GM12874 (cell line): ENCODE measurements at regions not wholly inside any gene's neighbourhood (a gene's known extent, or its start where the extent isn't known, plus 50 kb on each side); places are given as distances from the start of the nearest gene placed in this dataset.

Source experiments
- CTCF ChIP-seq: IDR thresholded peaks from 2 replicates; pipeline ENCODE4 v1.5.1; 2011; ENCODE audit warnings: low read depth, mild to moderate bottlenecking, control low read depth, low read length, moderate library complexity; ENCODE audit not compliant: insufficient read depth

DNA sequence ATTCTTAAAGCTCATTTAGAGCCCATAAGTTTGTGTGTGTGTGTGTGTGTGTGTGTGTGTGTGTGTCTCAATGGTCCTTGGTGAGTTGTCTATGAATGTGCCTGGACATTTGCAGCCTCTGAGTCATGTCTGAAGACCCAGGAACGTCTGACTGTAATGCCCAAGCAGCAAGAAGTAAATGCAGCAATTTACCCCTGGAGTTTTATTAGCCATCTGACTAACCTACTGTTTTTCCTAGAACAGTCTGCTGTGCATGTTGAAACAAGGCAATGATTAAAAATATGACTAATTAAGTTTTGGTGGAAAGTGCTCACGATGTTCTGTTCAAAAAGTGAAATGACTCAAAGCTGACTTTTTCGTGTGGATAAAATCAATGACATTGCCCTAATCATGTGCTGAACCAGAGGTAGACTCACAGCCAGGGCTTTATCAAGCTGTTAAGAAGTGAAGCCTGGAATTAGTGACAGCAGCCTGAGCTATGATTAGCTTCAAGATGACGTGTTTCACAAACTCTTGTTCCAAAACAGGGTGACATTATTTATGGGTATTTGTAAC is 201.6 kb downstream of the CPE start:
- no peak for TF ChIP-seq CTCF

- no peak for TF ChIP-seq CTCF
These were observed 204.5 kb downstream of the CPE start for GRCh38 chr4:165583341-165583740.

- TF ChIP-seq CTCF, result no peak
These were observed 206.1 kb downstream of the CPE start for GRCh38 chr4:165584916-165585315.

- TF ChIP-seq CTCF, result no peak
These were observed 209.9 kb downstream of the CPE start for GRCh38 chr4:165588534-165589315.

DNA sequence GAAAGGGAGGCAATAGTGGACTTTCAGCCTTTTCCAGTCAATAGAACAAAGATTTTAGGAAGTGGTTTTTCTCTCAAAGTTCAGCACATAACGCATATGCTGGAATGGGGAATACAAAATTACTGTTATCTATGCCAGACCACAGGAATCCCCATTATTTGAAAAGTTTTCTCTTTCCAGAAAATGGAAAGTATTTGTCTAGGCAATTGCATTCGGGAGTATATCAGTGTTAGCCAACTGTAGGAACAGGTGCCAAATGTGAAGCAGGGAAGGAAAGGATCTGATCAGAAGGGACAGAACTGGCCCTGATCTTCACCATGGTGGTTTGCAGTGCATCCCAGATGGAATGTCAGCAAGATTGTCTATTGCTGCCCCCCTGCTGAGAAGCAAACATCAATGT is 213.6 kb downstream of the CPE start:
- TF ChIP-seq CTCF, result no peak

DNA sequence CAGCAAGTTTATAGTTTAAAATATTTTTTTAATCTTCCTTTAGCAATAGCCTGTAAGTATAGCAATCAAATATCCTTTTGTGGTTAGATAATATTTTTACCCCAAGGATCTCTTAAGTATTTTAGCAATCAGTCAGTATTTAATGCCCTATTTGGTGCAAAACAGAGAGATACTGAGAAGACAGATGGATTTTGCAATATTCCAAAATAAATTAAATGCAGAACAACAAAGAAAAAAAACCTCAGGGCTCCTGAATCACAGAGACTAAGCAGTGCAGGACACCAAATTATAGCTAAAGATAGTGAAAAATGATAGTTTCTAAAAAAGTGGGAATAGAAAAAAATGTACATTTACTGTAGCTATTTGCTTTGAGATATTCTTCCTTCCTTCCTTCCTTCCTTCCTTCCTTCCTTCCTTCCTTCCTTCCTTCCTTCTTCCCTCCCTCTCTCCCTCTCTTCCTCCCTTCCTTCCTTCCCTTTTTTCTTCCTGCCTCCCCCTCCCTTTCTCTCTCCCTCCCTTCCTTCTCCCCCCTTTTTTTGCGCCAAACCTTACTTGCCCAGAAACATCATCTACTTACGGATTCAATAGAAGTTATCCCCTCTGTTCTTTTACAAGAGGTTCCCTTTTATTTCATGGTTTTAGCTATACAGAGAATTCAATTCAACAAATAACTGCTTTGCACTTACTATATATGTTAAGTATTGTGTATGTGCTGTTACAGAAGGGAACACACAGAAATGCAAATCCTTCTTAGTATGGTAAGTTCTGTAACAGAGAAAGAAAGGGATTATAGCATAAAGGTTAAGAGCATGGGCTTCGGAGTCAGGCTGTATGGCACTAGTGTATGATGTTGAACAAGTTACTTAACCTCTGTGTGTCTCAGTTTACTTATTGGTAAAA is 219.0 kb downstream of the CPE start:
- TF ChIP-seq CTCF, result no peak
